Ishikawa (cell line): ENCODE measurements at regions not wholly inside any gene's neighbourhood (a gene's known extent, or its start where the extent isn't known, plus 50 kb on each side); places are given as distances from the start of the nearest gene placed in this dataset.

Experiments used
- CEBPB ChIP-seq: IDR thresholded peaks from 2 replicates; pipeline ENCODE4 v1.6.1; 2012
- CREB1 ChIP-seq: IDR thresholded peaks from 2 replicates; pipeline ENCODE4 v1.6.1; 2012; ENCODE audit warnings: low read depth
- EGR1 ChIP-seq: IDR thresholded peaks from 2 replicates; pipeline ENCODE4 v1.6.1; 2012
- EP300 ChIP-seq: IDR thresholded peaks from 2 replicates; pipeline ENCODE4 v1.6.1; 2012; ENCODE audit warnings: borderline replicate concordance
- FOXM1 ChIP-seq: IDR thresholded peaks from 2 replicates; pipeline ENCODE4 v1.6.1; 2012; ENCODE audit warnings: low read depth, borderline replicate concordance
- NFIC ChIP-seq: IDR thresholded peaks from 2 replicates; pipeline ENCODE4 v1.6.1; 2012
- RAD21 ChIP-seq: IDR thresholded peaks from 2 replicates; pipeline ENCODE4 v1.6.1; 2012; ENCODE audit warnings: low read depth
- TAF1 ChIP-seq: IDR thresholded peaks from 2 replicates; pipeline ENCODE4 v1.6.1; 2012; ENCODE audit warnings: low read depth, mild to moderate bottlenecking
- TCF12 ChIP-seq: IDR thresholded peaks from 2 replicates; pipeline ENCODE4 v1.6.1; 2012; ENCODE audit warnings: low read depth
- YY1 ChIP-seq: IDR thresholded peaks from 2 replicates; pipeline ENCODE4 v1.6.1; 2012; ENCODE audit warnings: low read depth
- ZBTB7A ChIP-seq: IDR thresholded peaks from 2 replicates; pipeline ENCODE4 v1.6.1; 2012; ENCODE audit warnings: low read depth
- TF ChIP-seq, protein P1 (sequence below): IDR thresholded peaks from 2 replicates; pipeline ENCODE4 v1.6.1; 2012
- TF ChIP-seq, protein P2 (sequence below): IDR thresholded peaks from 2 replicates; pipeline ENCODE4 v1.6.1; 2012; ENCODE audit warnings: low read depth, mild to moderate bottlenecking
- TF ChIP-seq, protein P3 (sequence below): IDR thresholded peaks from 2 replicates; pipeline ENCODE4 v1.6.1; 2012

DNA sequence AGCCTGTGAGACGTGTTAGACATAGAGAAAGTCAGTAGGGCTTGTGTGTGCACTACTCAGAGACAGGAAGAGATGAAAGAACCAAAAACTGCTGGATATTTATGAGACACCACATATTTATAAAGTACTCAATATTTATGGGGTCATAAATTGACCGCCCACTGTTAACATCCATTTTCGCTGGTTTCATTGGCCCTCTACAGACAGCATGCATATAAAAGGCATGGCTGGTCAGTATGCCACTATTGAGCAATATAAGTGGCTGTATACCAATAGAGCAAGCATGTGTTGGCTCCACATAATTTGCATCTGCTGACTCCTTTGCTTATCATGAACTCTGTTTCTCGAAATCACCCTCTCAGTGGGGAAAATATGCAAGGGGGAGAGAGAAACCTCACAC is 110.3 kb upstream of the BTN3A2 start:
- no peak for TF ChIP-seq EGR1
- TF ChIP-seq, protein P1, sequence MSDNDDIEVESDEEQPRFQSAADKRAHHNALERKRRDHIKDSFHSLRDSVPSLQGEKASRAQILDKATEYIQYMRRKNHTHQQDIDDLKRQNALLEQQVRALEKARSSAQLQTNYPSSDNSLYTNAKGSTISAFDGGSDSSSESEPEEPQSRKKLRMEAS = no peak
- no peak for TF ChIP-seq EP300
- no peak for TF ChIP-seq TAF1
- TF ChIP-seq, protein P2, sequence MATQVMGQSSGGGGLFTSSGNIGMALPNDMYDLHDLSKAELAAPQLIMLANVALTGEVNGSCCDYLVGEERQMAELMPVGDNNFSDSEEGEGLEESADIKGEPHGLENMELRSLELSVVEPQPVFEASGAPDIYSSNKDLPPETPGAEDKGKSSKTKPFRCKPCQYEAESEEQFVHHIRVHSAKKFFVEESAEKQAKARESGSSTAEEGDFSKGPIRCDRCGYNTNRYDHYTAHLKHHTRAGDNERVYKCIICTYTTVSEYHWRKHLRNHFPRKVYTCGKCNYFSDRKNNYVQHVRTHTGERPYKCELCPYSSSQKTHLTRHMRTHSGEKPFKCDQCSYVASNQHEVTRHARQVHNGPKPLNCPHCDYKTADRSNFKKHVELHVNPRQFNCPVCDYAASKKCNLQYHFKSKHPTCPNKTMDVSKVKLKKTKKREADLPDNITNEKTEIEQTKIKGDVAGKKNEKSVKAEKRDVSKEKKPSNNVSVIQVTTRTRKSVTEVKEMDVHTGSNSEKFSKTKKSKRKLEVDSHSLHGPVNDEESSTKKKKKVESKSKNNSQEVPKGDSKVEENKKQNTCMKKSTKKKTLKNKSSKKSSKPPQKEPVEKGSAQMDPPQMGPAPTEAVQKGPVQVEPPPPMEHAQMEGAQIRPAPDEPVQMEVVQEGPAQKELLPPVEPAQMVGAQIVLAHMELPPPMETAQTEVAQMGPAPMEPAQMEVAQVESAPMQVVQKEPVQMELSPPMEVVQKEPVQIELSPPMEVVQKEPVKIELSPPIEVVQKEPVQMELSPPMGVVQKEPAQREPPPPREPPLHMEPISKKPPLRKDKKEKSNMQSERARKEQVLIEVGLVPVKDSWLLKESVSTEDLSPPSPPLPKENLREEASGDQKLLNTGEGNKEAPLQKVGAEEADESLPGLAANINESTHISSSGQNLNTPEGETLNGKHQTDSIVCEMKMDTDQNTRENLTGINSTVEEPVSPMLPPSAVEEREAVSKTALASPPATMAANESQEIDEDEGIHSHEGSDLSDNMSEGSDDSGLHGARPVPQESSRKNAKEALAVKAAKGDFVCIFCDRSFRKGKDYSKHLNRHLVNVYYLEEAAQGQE = no peak
- TF ChIP-seq, protein P3, sequence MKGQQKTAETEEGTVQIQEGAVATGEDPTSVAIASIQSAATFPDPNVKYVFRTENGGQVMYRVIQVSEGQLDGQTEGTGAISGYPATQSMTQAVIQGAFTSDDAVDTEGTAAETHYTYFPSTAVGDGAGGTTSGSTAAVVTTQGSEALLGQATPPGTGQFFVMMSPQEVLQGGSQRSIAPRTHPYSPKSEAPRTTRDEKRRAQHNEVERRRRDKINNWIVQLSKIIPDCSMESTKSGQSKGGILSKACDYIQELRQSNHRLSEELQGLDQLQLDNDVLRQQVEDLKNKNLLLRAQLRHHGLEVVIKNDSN = no peak
- no peak for TF ChIP-seq CREB1
- TF ChIP-seq TCF12 = no peak
- no peak for TF ChIP-seq YY1
- 0 out of 2 replicates have a peak, but pooled peaks have one; percentile 10 for TF ChIP-seq CEBPB
- no peak for TF ChIP-seq FOXM1
- TF ChIP-seq ZBTB7A = no peak
- no peak for TF ChIP-seq NFIC
- TF ChIP-seq RAD21 = no peak
